GM12891 (cell line): ENCODE measurements at regions not wholly inside any gene's neighbourhood (a gene's known extent, or its start where the extent isn't known, plus 50 kb on each side); places are given as distances from the start of the nearest gene placed in this dataset.

Experiments
- POLR2A ChIP-seq: IDR thresholded peaks from 2 replicates; pipeline ENCODE4 v1.6.1; 2011; ENCODE audit warnings: low read depth, low read length, control low read depth
- POLR2AphosphoS5 ChIP-seq: IDR thresholded peaks from 2 replicates; pipeline ENCODE4 v1.6.1; 2011; ENCODE audit warnings: low read depth, low read length, control low read depth
- SPI1 ChIP-seq: IDR thresholded peaks from 2 replicates; pipeline ENCODE4 v1.6.1; 2011; ENCODE audit warnings: low read depth, low read length, control low read depth
- TAF1 ChIP-seq: IDR thresholded peaks from 2 replicates; pipeline ENCODE4 v1.6.1; 2011; ENCODE audit warnings: low read depth, low read length, control low read depth

- TF ChIP-seq POLR2AphosphoS5 (no peak), POLR2A (no peak), TAF1 (no peak), SPI1 (no peak)
These were observed 240.7 kb downstream of the MEIS1 start for GRCh38 chr2:66675591-66675990.
